ENCODE measurements at regions not wholly inside any gene's neighbourhood (a gene's known extent, or its start where the extent isn't known, plus 50 kb on each side); places are given as distances from the start of the nearest gene placed in this dataset.

- TF ChIP-seq, protein P1, sequence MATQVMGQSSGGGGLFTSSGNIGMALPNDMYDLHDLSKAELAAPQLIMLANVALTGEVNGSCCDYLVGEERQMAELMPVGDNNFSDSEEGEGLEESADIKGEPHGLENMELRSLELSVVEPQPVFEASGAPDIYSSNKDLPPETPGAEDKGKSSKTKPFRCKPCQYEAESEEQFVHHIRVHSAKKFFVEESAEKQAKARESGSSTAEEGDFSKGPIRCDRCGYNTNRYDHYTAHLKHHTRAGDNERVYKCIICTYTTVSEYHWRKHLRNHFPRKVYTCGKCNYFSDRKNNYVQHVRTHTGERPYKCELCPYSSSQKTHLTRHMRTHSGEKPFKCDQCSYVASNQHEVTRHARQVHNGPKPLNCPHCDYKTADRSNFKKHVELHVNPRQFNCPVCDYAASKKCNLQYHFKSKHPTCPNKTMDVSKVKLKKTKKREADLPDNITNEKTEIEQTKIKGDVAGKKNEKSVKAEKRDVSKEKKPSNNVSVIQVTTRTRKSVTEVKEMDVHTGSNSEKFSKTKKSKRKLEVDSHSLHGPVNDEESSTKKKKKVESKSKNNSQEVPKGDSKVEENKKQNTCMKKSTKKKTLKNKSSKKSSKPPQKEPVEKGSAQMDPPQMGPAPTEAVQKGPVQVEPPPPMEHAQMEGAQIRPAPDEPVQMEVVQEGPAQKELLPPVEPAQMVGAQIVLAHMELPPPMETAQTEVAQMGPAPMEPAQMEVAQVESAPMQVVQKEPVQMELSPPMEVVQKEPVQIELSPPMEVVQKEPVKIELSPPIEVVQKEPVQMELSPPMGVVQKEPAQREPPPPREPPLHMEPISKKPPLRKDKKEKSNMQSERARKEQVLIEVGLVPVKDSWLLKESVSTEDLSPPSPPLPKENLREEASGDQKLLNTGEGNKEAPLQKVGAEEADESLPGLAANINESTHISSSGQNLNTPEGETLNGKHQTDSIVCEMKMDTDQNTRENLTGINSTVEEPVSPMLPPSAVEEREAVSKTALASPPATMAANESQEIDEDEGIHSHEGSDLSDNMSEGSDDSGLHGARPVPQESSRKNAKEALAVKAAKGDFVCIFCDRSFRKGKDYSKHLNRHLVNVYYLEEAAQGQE (IDR thresholded peaks at IDR 0.05; ENCODE audit: borderline replicate concordance): peak; percentile 69
- TF ChIP-seq, protein P1 (CRISPR knock-in tag; IDR thresholded peaks at IDR 0.05; ENCODE audit: low read depth): no peak
- TF ChIP-seq FOXA3 (CRISPR knock-in tag; conservative IDR thresholded peaks at IDR 0.05 in 1 of 2, IDR thresholded peaks at IDR 0.05 in 1 of 2) (no peak), BHLHE40 (IDR thresholded peaks at IDR 0.05; ENCODE audit: low read length) (0 out of 2 replicates have a peak, but pooled peaks have one; percentile 22), CTCF (IDR thresholded peaks at IDR 0.05 in 2 of 3, conservative IDR thresholded peaks at IDR 0.05 in 1 of 3; ENCODE audit: insufficient read depth in 2 of 3, low read depth in 1 of 3, low read length in 3 of 3) (peak; percentile 88 to 99 (median 89)), RFX1 (IDR thresholded peaks at IDR 0.05) (no peak), MLX (CRISPR knock-in tag; conservative IDR thresholded peaks at IDR 0.05) (no peak), MYNN (IDR thresholded peaks at IDR 0.05) (no peak), MYNN (CRISPR knock-in tag; IDR thresholded peaks at IDR 0.05) (no peak), ARNT (IDR thresholded peaks at IDR 0.05) (no peak), SMAD3 (CRISPR knock-in tag; conservative IDR thresholded peaks at IDR 0.05) (no peak), YY1 (IDR thresholded peaks at IDR 0.05; ENCODE audit: borderline replicate concordance in 1 of 3, control insufficient read depth in 1 of 3, extremely low read depth in 1 of 3, insufficient read depth in 3 of 3, insufficient read length in 1 of 3, insufficient replicate concordance in 2 of 3, low read depth in 1 of 3, low read length in 2 of 3) (no peak), ZNF121 (CRISPR knock-in tag; conservative IDR thresholded peaks at IDR 0.05) (no peak)
- TF ChIP-seq, protein P2, sequence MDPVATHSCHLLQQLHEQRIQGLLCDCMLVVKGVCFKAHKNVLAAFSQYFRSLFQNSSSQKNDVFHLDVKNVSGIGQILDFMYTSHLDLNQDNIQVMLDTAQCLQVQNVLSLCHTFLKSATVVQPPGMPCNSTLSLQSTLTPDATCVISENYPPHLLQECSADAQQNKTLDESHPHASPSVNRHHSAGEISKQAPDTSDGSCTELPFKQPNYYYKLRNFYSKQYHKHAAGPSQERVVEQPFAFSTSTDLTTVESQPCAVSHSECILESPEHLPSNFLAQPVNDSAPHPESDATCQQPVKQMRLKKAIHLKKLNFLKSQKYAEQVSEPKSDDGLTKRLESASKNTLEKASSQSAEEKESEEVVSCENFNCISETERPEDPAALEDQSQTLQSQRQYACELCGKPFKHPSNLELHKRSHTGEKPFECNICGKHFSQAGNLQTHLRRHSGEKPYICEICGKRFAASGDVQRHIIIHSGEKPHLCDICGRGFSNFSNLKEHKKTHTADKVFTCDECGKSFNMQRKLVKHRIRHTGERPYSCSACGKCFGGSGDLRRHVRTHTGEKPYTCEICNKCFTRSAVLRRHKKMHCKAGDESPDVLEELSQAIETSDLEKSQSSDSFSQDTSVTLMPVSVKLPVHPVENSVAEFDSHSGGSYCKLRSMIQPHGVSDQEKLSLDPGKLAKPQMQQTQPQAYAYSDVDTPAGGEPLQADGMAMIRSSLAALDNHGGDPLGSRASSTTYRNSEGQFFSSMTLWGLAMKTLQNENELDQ (CRISPR knock-in tag; IDR thresholded peaks at IDR 0.05; ENCODE audit: borderline replicate concordance): no peak
Observed at GRCh38 chr10:44857363-44858016, 53.6 kb upstream of the TMEM72 start (continued).

Measured in K562 (cell line).